Astrocyte (in vitro differentiated cells and primary cell): ENCODE measurements at regions not wholly inside any gene's neighbourhood (a gene's known extent, or its start where the extent isn't known, plus 50 kb on each side); places are given as distances from the start of the nearest gene placed in this dataset.

Experiments
- DNase-seq: peaks from one replicate; pipeline ENCODE4 v3.0.0-alpha.2; 2010; ENCODE audit warnings: low read depth
- FAIRE-seq: peaks from 2 replicates; lab custom pipeline; 2011; peaks lifted over from hg19 to GRCh38; lab: Jason Lieb, UNC
- H2AFZ ChIP-seq: 2 replicates; pipeline ENCODE4 v1.6.0; 2012; ENCODE audit warnings: low read depth, low read length, inconsistent platforms
- H3K27ac ChIP-seq: 2 replicates; pipeline ENCODE4 v1.5.1; 2011; ENCODE audit warnings: low read depth, low read length, inconsistent platforms
- H3K27me3 ChIP-seq: 2 replicates; pipeline ENCODE4 v1.6.0; 2011; ENCODE audit warnings: low read length, inconsistent platforms; ENCODE audit not compliant: insufficient read depth
- H3K36me3 ChIP-seq: 2 replicates; pipeline ENCODE4 v1.5.1; 2011; ENCODE audit warnings: low read length, inconsistent platforms; ENCODE audit not compliant: insufficient read depth
- H3K4me1 ChIP-seq: 2 replicates; pipeline ENCODE4 v1.5.1; 2011; ENCODE audit warnings: low read length, inconsistent platforms; ENCODE audit not compliant: insufficient read depth
- H3K4me2 ChIP-seq: 2 replicates; pipeline ENCODE4 v1.6.0; 2012; ENCODE audit warnings: low read length, inconsistent platforms
- H3K4me3 ChIP-seq: 2 replicates; pipeline ENCODE4 v1.5.1; 2011; ENCODE audit warnings: low read depth, mild to moderate bottlenecking, low read length, inconsistent platforms; ENCODE audit not compliant: insufficient read depth
- H3K79me2 ChIP-seq: 2 replicates; pipeline ENCODE4 v1.6.0; 2012; ENCODE audit warnings: mild to moderate bottlenecking, low read length, inconsistent platforms; ENCODE audit not compliant: insufficient read depth
- H3K9ac ChIP-seq: 2 replicates; pipeline ENCODE4 v1.6.0; 2012; ENCODE audit warnings: mild to moderate bottlenecking, low read length, inconsistent platforms
- H3K9me3 ChIP-seq: 2 replicates; pipeline ENCODE4 v1.5.1; 2012; ENCODE audit warnings: low read depth, mild to moderate bottlenecking, low read length, inconsistent platforms; ENCODE audit not compliant: insufficient read depth
- H4K20me1 ChIP-seq: 2 replicates; pipeline ENCODE4 v1.6.0; 2012; ENCODE audit warnings: low read length, inconsistent platforms; ENCODE audit not compliant: insufficient read depth
- H3K27ac Mint-ChIP-seq: one replicate; pipeline ENCODE4 v1.8.0; 2021; ENCODE audit warnings: mild to moderate bottlenecking, mixed read lengths; ENCODE audit not compliant: unreplicated experiment
- H3K27me3 Mint-ChIP-seq: one replicate; pipeline ENCODE4 v1.8.0; 2021; ENCODE audit warnings: low read depth, mixed read lengths; ENCODE audit not compliant: unreplicated experiment
- H3K36me3 Mint-ChIP-seq: one replicate; pipeline ENCODE4 v1.8.0; 2021; ENCODE audit warnings: low read depth, mixed read lengths; ENCODE audit not compliant: unreplicated experiment
- H3K4me1 Mint-ChIP-seq: one replicate; pipeline ENCODE4 v1.8.0; 2021; ENCODE audit warnings: low read depth, mixed read lengths; ENCODE audit not compliant: unreplicated experiment
- H3K4me3 Mint-ChIP-seq: one replicate; pipeline ENCODE4 v1.8.0; 2021; ENCODE audit warnings: mild to moderate bottlenecking, moderate library complexity, mixed read lengths; ENCODE audit not compliant: unreplicated experiment
- H3K9me3 Mint-ChIP-seq: one replicate; pipeline ENCODE4 v1.8.0; 2021; ENCODE audit warnings: mild to moderate bottlenecking, mixed read lengths; ENCODE audit not compliant: unreplicated experiment
- CTCF ChIP-seq: IDR thresholded peaks from 2 replicates; pipeline ENCODE4 v1.5.1; 2011; ENCODE audit warnings: low read depth, mild to moderate bottlenecking, inconsistent platforms, low read length, moderate library complexity; ENCODE audit not compliant: insufficient read depth
- EZH2 ChIP-seq: IDR thresholded peaks from 2 replicates; pipeline ENCODE4 v1.6.1; 2012; ENCODE audit warnings: mild to moderate bottlenecking, low read length, inconsistent platforms; ENCODE audit not compliant: insufficient read depth

GRCh38 chr12:28709986-28710685 is 438.9 kb upstream of the FAR2 start:
- H2AFZ ChIP-seq, result no peak overlapping the region
- H3K27me3 Mint-ChIP-seq, result no peaks in the 10 kb centered on the region
- H3K4me2 ChIP-seq, result peak overlapping the region; percentile 59
- H4K20me1 ChIP-seq, result no peaks in the 10 kb centered on the region
- H3K4me1 ChIP-seq, result peaks cover 22% of the 10 kb centered on the region
- peak overlapping the region; percentile 48 for H3K27ac ChIP-seq
- peaks cover 31% of the 10 kb centered on the region for H3K4me1 Mint-ChIP-seq
- H3K27ac Mint-ChIP-seq, result peak overlapping the region; percentile 94
- H3K79me2 ChIP-seq, result no peaks in the 10 kb centered on the region
- no peak overlapping the region for H3K4me3 Mint-ChIP-seq
- H3K9me3 Mint-ChIP-seq, result peaks cover 4% of the 10 kb centered on the region
- H3K4me3 ChIP-seq, result no peak overlapping the region
- no peak overlapping the region for H3K9ac ChIP-seq
- TF ChIP-seq CTCF, result no peak
- TF ChIP-seq EZH2, result no peak
- FAIRE-seq, result peak; percentile 65
- H3K36me3 Mint-ChIP-seq, result no peaks in the 10 kb centered on the region
- H3K9me3 ChIP-seq, result no peaks in the 10 kb centered on the region
- H3K27me3 ChIP-seq, result no peaks in the 10 kb centered on the region
- DNase-seq, result peak; percentile 13
- H3K36me3 ChIP-seq, result no peaks in the 10 kb centered on the region

- H3K27me3 Mint-ChIP-seq, result no peaks in the 10 kb centered on the region
Measured at GRCh38 chr12:28710882-28711281, 438.2 kb upstream of the FAR2 start.

More at GRCh38 chr12:28710882-28711281, 438.2 kb upstream of the FAR2 start:
- no peak overlapping the region for H2AFZ ChIP-seq
- H3K4me1 ChIP-seq, result peaks cover 20% of the 10 kb centered on the region
- no peak overlapping the region for H3K4me3 ChIP-seq
- Mint-ChIP-seq H3K9me3 (peaks cover 4% of the 10 kb centered on the region), H3K27ac (peak overlapping the region; percentile 94), H3K36me3 (no peaks in the 10 kb centered on the region), H3K4me3 (no peak overlapping the region), H3K4me1 (peaks cover 31% of the 10 kb centered on the region)
- peak; percentile 94 for FAIRE-seq
- H3K4me2 ChIP-seq, result peak overlapping the region; percentile 59
- no peak overlapping the region for H3K9ac ChIP-seq
- peak overlapping the region; percentile 48 for H3K27ac ChIP-seq
- no peaks in the 10 kb centered on the region for H3K9me3 ChIP-seq
- H3K79me2 ChIP-seq, result no peaks in the 10 kb centered on the region
- no peak for TF ChIP-seq EZH2
- TF ChIP-seq CTCF, result no peak
- DNase-seq, result peak; percentile 96
- H3K36me3 ChIP-seq, result no peaks in the 10 kb centered on the region
- no peaks in the 10 kb centered on the region for H4K20me1 ChIP-seq
- H3K27me3 ChIP-seq, result no peaks in the 10 kb centered on the region
